ENCODE measurements at regions not wholly inside any gene's neighbourhood (a gene's known extent, or its start where the extent isn't known, plus 50 kb on each side); places are given as distances from the start of the nearest gene placed in this dataset.

DNA sequence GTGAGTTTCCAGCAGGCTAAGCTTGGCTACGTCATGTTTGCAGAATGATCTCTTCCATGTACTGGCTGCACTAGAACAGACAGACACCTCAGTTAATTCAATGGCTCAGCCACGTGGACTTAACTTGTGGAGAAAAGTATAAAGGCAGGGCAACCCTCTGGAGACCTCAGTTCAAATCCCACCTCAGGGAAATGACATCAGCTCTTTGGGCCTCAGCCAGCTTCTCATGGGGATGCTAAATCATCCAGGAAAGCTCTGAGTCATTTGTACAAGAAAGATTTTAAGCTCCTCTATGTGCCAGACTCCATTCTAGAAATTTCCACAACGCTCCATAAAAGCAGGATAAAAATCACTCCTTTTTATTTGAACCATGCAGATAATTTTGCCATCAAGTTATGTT, 128.5 kb upstream of the SALL4 start:
- no peak for TF ChIP-seq CTCF (IDR thresholded peaks at IDR 0.05)
- no peak for TF ChIP-seq POLR2A (IDR thresholded peaks at IDR 0.05)
